ENCODE measurements at regions not wholly inside any gene's neighbourhood (a gene's known extent, or its start where the extent isn't known, plus 50 kb on each side); places are given as distances from the start of the nearest gene placed in this dataset.

DNA sequence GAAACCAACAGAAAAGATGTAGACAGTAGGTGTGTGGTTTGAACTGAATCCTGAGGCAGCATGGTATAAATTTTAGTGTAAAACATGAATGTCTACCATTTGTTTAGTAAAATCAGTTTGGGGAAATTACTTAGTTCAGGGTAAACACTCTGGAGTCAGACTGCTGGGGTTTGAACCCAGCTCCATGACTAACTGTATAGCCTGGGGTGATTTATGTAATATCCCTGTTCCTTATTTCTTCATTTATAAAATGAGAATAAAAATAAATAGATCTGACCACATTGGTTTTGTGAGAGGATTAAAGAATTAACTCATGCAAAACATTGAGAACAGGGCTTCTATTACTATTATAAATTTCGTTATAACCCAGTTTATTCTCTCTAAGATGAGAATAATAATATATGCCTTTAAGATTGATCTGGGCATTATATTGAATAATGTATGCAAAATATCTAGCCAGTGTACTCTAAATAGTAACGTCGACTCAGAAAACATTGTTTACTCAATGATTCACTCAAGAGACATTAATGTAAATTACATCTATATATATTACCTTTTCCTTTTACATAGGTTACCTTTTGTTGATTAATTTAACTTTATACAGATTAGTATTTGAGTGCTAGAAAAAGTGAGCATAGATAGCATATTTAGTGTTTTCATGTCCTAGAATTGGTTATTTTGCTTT, 120.6 kb upstream of the KCNJ16 start:
- H3K4me3 ChIP-seq: no peak overlapping the region
- ATAC-seq: no peak
- intact Hi-C loops (cut with DNase I; ENCODE audit: low total_unique reads) (no loop called here), in situ Hi-C loops (cut with MboI; ENCODE audit: low sequenced_read_pairs in 4 of 4) (no loop called here)
- TF ChIP-seq CTCF (IDR thresholded peaks at IDR 0.05 in 4 of 5, conservative IDR thresholded peaks at IDR 0.05 in 1 of 5): no peak
- TF ChIP-seq POLR2A (IDR thresholded peaks at IDR 0.05): no peak
- no peaks in the 10 kb centered on the region for H3K4me1 ChIP-seq
- H3K9me3 ChIP-seq: no peaks in the 10 kb centered on the region
- no peak for DNase-seq
- no peak overlapping the region for H3K27ac ChIP-seq
- no peaks in the 10 kb centered on the region for H3K27me3 ChIP-seq
- no peaks in the 10 kb centered on the region for H3K36me3 ChIP-seq

DNA sequence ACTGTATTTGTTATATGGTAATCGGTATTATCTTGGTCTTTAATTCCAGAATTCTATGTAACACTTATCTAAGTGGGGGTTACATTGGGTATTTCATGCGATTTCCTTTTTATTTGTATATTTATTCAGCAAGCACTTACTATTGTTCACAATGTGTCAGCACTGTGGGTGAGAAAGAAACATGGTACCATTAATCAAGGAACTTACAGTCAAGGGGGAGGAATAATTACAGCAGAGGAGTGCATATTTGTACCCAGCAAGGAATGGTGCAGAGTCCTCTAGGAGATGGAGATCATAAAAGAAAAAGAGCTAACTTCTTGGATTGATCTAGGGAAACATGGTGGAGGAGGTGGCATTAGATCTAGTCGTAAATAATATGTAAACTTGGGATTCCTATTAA, 117.0 kb upstream of the KCNJ16 start:
- DNase-seq (no peak), ATAC-seq (no peak)
- no peaks in the 10 kb centered on the region for H3K27me3 ChIP-seq
- H3K27ac ChIP-seq: no peak overlapping the region
- H3K4me3 ChIP-seq: no peak overlapping the region
- in situ Hi-C loops (cut with MboI; ENCODE audit: low sequenced_read_pairs in 4 of 4) (no loop called here), intact Hi-C loops (cut with DNase I; ENCODE audit: low total_unique reads) (no loop called here)
- no peaks in the 10 kb centered on the region for H3K9me3 ChIP-seq
- no peaks in the 10 kb centered on the region for H3K36me3 ChIP-seq
- peaks cover 12 to 18% of the 10 kb centered on the region in 2 donors for H3K4me1 ChIP-seq
- TF ChIP-seq POLR2A (IDR thresholded peaks at IDR 0.05) (no peak), CTCF (IDR thresholded peaks at IDR 0.05 in 4 of 5, conservative IDR thresholded peaks at IDR 0.05 in 1 of 5) (no peak)

DNA sequence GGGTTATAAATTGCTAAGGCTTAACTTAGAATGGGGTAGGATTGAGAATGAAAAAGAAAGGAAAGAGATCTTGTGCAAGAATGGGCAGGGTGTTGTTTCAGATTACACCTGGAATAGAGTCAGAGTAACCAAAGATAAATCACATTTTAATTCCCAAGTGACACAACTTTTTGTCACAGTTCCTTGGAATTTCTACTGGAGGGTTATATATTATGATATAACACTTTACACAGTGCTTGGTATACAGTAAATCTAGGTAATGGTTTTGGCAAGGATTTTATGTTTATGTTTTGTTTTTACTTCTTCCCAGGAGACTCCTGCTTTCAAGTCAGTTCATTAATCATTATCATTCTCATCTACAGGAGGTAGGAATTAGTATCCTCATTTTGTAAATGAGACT, 115.7 kb upstream of the KCNJ16 start:
- Histone ChIP-seq H3K4me1 (peaks cover 12 to 18% of the 10 kb centered on the region in 2 donors), H3K9me3 (no peaks in the 10 kb centered on the region), H3K4me3 (no peak overlapping the region), H3K36me3 (no peaks in the 10 kb centered on the region), H3K27me3 (no peaks in the 10 kb centered on the region), H3K27ac (no peak overlapping the region)
- in situ Hi-C loops (cut with MboI; ENCODE audit: low sequenced_read_pairs in 4 of 4) (no loop called here), intact Hi-C loops (cut with DNase I; ENCODE audit: low total_unique reads) (no loop called here)
- TF ChIP-seq POLR2A (IDR thresholded peaks at IDR 0.05) (no peak), CTCF (IDR thresholded peaks at IDR 0.05 in 4 of 5, conservative IDR thresholded peaks at IDR 0.05 in 1 of 5) (no peak)
- no peak for ATAC-seq
- no peak for DNase-seq

- no peaks in the 10 kb centered on the region for H3K9me3 ChIP-seq
- no peak overlapping the region for H3K4me3 ChIP-seq
- H3K4me1 ChIP-seq: peaks cover 12 to 18% of the 10 kb centered on the region in 2 donors
- ATAC-seq: peak; percentile 67 to 73
- in situ Hi-C loops (cut with MboI; ENCODE audit: low sequenced_read_pairs in 4 of 4): no loop called here
- H3K27ac ChIP-seq: no peak overlapping the region
- intact Hi-C loops (cut with DNase I; ENCODE audit: low total_unique reads): loop anchor here (10.0 kb wide), 1 partner anchor 184 kb away; no protein-coding TSS in a partner anchor
- H3K36me3 ChIP-seq: no peaks in the 10 kb centered on the region
- peak; percentile 45 to 48 for DNase-seq
- no peak for TF ChIP-seq POLR2A (IDR thresholded peaks at IDR 0.05)
- TF ChIP-seq CTCF (IDR thresholded peaks at IDR 0.05 in 4 of 5, conservative IDR thresholded peaks at IDR 0.05 in 1 of 5): no peak
- no peaks in the 10 kb centered on the region for H3K27me3 ChIP-seq
Measured at GRCh38 chr17:69960755-69961154, 114.3 kb upstream of the KCNJ16 start.
